NB4 (cell line): ENCODE measurements at regions not wholly inside any gene's neighbourhood (a gene's known extent, or its start where the extent isn't known, plus 50 kb on each side); places are given as distances from the start of the nearest gene placed in this dataset.

ENCODE experiments used
- DNase-seq: peaks from one replicate; pipeline ENCODE4 v3.0.0; 2010; ENCODE audit warnings: low read depth
- H3K4me3 ChIP-seq: one replicate; pipeline ENCODE4 v1.5.1; 2011; ENCODE audit warnings: mild to moderate bottlenecking, low read depth, low read length, moderate library complexity
- CTCF ChIP-seq: IDR thresholded peaks from one replicate; pipeline ENCODE4 v1.5.1; 2012; ENCODE audit warnings: low read depth, low read length
- MAX ChIP-seq: IDR thresholded peaks from 2 replicates; pipeline ENCODE4 v1.6.1; 2011; ENCODE audit warnings: low read depth, low read length
- MYC ChIP-seq: IDR thresholded peaks from 2 replicates; pipeline ENCODE4 v1.6.1; 2011; ENCODE audit warnings: low read depth, low read length
- POLR2A ChIP-seq: IDR thresholded peaks from 2 replicates; pipeline ENCODE4 v1.6.1; 2011; ENCODE audit warnings: mild to moderate bottlenecking; ENCODE audit not compliant: insufficient read length; ENCODE audit errors: extremely low read depth

- TF ChIP-seq MAX (no peak), POLR2A (no peak), CTCF (no peak), MYC (no peak)
- no peak overlapping the region for H3K4me3 ChIP-seq
- DNase-seq: no peak
These were observed 377.9 kb downstream of the ENC1 start for GRCh38 chr5:74262544-74263207.

GRCh38 chr5:74261866-74262265 is 378.7 kb downstream of the ENC1 start:
- no peak for DNase-seq
- no peak overlapping the region for H3K4me3 ChIP-seq
- TF ChIP-seq CTCF: no peak
- no peak for TF ChIP-seq POLR2A
- TF ChIP-seq MAX: no peak
- TF ChIP-seq MYC: no peak

DNA sequence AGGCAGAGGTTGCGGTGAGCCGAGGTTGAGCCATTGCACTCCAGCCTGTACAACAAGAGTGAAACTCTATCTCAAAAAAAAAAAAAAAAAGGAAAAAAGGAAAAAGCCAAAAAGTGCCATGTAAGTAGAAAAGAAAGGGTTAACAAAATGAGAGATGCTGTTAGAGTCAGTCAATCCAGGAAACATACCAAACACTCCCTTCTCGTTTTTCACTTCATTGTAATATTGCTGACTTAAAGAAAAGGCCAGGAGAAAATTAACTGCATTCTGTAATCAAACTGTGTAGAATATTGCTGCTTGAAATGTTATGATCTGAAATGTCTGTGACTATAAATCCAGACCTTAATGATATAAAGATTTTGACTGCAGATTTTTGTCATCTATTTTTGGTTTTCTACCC is 379.1 kb downstream of the ENC1 start:
- no peak for TF ChIP-seq POLR2A
- no peak for TF ChIP-seq MYC
- TF ChIP-seq CTCF: no peak
- no peak for TF ChIP-seq MAX
- DNase-seq: no peak
- H3K4me3 ChIP-seq: no peak overlapping the region

DNA sequence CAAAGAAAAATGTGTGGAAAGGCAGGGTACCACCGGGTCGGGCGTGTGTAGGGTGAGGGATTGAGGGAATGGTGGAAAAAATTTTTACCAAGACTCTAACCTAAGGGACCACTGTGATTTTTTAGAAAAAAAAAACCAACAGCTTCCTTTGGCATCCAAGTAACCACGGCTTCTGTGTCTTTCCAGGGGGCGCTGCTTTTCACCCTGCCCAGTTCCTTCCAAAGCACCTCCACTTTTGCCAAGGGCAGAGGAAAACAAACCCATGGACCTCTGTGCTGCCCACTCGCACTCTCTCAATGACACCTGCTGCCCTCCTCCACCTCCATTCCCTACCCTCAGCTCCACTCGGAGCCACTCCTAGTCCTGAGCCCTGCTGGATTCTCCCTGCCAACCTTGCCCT is 381.0 kb downstream of the ENC1 start:
- H3K4me3 ChIP-seq: no peak overlapping the region
- TF ChIP-seq CTCF: no peak
- no peak for TF ChIP-seq POLR2A
- no peak for TF ChIP-seq MYC
- TF ChIP-seq MAX: no peak
- DNase-seq: no peak

DNA sequence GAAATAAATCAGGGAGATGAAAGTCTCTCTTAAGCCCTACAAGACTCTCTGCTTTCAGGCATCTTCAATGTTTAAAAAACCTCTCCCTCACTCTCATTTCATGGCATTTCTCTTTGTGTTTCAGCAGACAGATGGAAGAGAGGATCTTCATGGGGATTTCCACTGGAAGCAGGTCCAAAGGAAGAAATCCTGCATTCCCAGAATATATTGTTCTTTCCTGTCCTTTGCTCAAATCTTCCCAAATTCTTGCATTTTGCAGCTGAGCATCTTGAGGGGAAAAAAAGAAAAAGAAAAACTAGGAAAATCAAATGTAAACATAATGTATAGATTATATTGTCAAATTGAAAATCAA is 382.2 kb downstream of the ENC1 start:
- TF ChIP-seq MAX: no peak
- no peak for TF ChIP-seq MYC
- no peak for TF ChIP-seq POLR2A
- TF ChIP-seq CTCF: no peak
- DNase-seq: no peak
- H3K4me3 ChIP-seq: no peak overlapping the region
